WERI-Rb-1 (cell line): ENCODE measurements at regions not wholly inside any gene's neighbourhood (a gene's known extent, or its start where the extent isn't known, plus 50 kb on each side); places are given as distances from the start of the nearest gene placed in this dataset.

Experiments
- DNase-seq: peaks from one replicate; pipeline ENCODE4 v3.0.0-alpha.2; 2020
- H3K27ac ChIP-seq: fragments of 250-450 bp; sonication (Bioruptor Pico); 2 replicates; pipeline ENCODE4 v1.5.1; 2020; ENCODE audit warnings: mild to moderate bottlenecking, moderate library complexity
- H3K27me3 ChIP-seq: fragments of 250-450 bp; sonication (Bioruptor Pico); 2 replicates; pipeline ENCODE4 v1.5.1; 2021; ENCODE audit warnings: mild to moderate bottlenecking, low read depth, moderate library complexity; ENCODE audit not compliant: insufficient read depth, severe bottlenecking
- H3K36me3 ChIP-seq: fragments of 250-450 bp; sonication (Bioruptor Pico); 2 replicates; pipeline ENCODE4 v1.5.1; 2020; ENCODE audit warnings: mild to moderate bottlenecking, moderate library complexity
- H3K4me3 ChIP-seq: 2 replicates; pipeline ENCODE4 v1.5.1; 2011; ENCODE audit warnings: low read depth, mild to moderate bottlenecking, control low read depth, low read length
- H3K9me3 ChIP-seq: fragments of 250-450 bp; sonication (Bioruptor Pico); 2 replicates; pipeline ENCODE4 v1.5.1; 2021; ENCODE audit warnings: mild to moderate bottlenecking, moderate library complexity; ENCODE audit not compliant: severe bottlenecking
- TF ChIP-seq, protein P1 (sequence below): IDR thresholded peaks from 2 replicates; pipeline ENCODE4 v1.5.1; 2011; ENCODE audit warnings: low read depth, mild to moderate bottlenecking, control low read depth, inconsistent platforms, low read length

DNA sequence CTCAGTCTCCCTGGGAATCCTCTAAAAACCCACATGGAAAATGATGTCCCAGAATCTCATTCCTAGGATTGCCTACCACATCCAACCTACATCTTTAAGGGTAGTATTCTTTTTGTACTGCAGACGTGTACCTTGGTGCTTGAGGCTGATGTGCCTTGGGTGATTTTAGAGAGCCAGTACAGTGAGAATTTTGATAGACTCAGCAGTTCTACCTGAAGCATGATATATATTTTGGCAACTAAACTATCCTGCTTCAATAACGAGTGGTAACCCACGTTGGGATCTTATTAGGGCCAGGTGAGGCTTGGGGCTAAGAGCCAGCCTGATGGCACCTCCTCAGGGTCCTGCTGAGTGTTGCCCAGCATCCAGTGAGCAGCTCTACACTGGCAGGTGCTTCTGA, 140.4 kb downstream of the ZNF518B start:
- Histone ChIP-seq H3K9me3 (no peaks in the 10 kb centered on the region), H3K27me3 (no peaks in the 10 kb centered on the region), H3K4me3 (no peak overlapping the region), H3K36me3 (no peaks in the 10 kb centered on the region), H3K27ac (no peak overlapping the region)
- TF ChIP-seq, protein P1, sequence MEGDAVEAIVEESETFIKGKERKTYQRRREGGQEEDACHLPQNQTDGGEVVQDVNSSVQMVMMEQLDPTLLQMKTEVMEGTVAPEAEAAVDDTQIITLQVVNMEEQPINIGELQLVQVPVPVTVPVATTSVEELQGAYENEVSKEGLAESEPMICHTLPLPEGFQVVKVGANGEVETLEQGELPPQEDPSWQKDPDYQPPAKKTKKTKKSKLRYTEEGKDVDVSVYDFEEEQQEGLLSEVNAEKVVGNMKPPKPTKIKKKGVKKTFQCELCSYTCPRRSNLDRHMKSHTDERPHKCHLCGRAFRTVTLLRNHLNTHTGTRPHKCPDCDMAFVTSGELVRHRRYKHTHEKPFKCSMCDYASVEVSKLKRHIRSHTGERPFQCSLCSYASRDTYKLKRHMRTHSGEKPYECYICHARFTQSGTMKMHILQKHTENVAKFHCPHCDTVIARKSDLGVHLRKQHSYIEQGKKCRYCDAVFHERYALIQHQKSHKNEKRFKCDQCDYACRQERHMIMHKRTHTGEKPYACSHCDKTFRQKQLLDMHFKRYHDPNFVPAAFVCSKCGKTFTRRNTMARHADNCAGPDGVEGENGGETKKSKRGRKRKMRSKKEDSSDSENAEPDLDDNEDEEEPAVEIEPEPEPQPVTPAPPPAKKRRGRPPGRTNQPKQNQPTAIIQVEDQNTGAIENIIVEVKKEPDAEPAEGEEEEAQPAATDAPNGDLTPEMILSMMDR, result no peak
- DNase-seq, result no peak

- H3K27ac ChIP-seq, result no peak overlapping the region
- no peaks in the 10 kb centered on the region for H3K36me3 ChIP-seq
- no peaks in the 10 kb centered on the region for H3K27me3 ChIP-seq
- no peak for DNase-seq
- TF ChIP-seq, protein P1, result no peak
- no peaks in the 10 kb centered on the region for H3K9me3 ChIP-seq
- no peak overlapping the region for H3K4me3 ChIP-seq
Measured at GRCh38 chr4:10315638-10316037, 141.6 kb downstream of the ZNF518B start.

DNA sequence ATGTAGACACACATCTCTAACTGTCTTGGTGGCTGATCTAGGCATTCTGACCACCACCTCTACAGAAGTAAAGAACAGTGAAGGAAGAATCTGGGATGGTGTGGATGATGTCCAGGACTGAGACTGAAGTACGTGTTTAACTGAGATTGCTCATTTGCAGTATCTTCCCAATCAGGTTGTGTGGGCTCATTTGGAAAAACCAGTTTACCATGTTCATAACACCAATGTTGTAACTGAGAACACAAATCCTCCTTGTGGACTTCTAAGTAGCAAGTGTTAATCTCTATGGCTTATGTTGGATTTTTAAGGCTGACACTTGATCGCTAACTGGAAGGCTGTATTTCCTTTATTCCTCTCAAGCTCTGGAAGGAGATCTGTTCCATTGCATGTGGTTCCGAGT, 144.7 kb downstream of the ZNF518B start:
- H3K9me3 ChIP-seq, result no peaks in the 10 kb centered on the region
- H3K4me3 ChIP-seq, result no peak overlapping the region
- no peaks in the 10 kb centered on the region for H3K36me3 ChIP-seq
- DNase-seq, result no peak
- H3K27ac ChIP-seq, result no peak overlapping the region
- no peaks in the 10 kb centered on the region for H3K27me3 ChIP-seq
- TF ChIP-seq, protein P1, result no peak

- TF ChIP-seq, protein P1, result no peak
- H3K27me3 ChIP-seq, result no peaks in the 10 kb centered on the region
- H3K36me3 ChIP-seq, result no peaks in the 10 kb centered on the region
- H3K27ac ChIP-seq, result no peak overlapping the region
- no peak for DNase-seq
- H3K9me3 ChIP-seq, result no peaks in the 10 kb centered on the region
- H3K4me3 ChIP-seq, result no peak overlapping the region
Measured at GRCh38 chr4:10311939-10312338, 145.3 kb downstream of the ZNF518B start.

- Histone ChIP-seq H3K36me3 (no peaks in the 10 kb centered on the region), H3K4me3 (no peak overlapping the region)
Measured at GRCh38 chr4:10305816-10306215, 151.4 kb downstream of the ZNF518B start.

DNA sequence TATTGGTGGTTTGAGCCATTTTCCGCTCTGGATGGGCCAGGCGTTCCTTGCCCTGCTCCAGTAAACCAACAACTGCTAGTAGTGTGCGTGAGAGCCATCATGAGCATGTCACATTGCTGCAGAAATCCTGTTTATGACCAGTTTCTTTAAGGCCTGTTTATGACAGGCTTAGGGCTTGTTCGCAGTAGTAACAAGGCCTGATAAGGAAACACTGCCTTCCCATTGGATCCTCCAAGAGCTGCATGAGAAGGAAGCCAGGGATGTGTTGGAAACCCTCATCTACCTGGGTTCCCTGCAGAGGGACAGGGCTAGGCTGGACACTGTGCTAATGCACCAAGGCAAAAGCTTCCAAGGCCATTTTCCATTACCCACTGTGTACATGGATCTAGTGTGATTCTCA, 153.9 kb downstream of the ZNF518B start:
- no peak overlapping the region for H3K4me3 ChIP-seq
- TF ChIP-seq, protein P1, result no peak
- DNase-seq, result no peak
- no peaks in the 10 kb centered on the region for H3K36me3 ChIP-seq
- H3K27ac ChIP-seq, result no peak overlapping the region
- H3K9me3 ChIP-seq, result no peaks in the 10 kb centered on the region
- no peaks in the 10 kb centered on the region for H3K27me3 ChIP-seq

More at GRCh38 chr4:10305816-10306215, 151.4 kb downstream of the ZNF518B start:
- Histone ChIP-seq H3K9me3 (no peaks in the 10 kb centered on the region), H3K27me3 (no peaks in the 10 kb centered on the region), H3K27ac (no peak overlapping the region)
- TF ChIP-seq, protein P1, result no peak
- DNase-seq, result no peak
